ENCODE measurements at regions not wholly inside any gene's neighbourhood (a gene's known extent, or its start where the extent isn't known, plus 50 kb on each side); places are given as distances from the start of the nearest gene placed in this dataset.

- TF ChIP-seq POLR2AphosphoS5 (IDR thresholded peaks at IDR 0.05; ENCODE audit: borderline replicate concordance, low read depth, low read length) (no peak), EZH2 (IDR thresholded peaks at IDR 0.05) (no peak)
Observed at GRCh38 chr2:199011908-199012307, 445.8 kb downstream of the SATB2 start.
